LNCAP (cell line): ENCODE measurements at regions not wholly inside any gene's neighbourhood (a gene's known extent, or its start where the extent isn't known, plus 50 kb on each side); places are given as distances from the start of the nearest gene placed in this dataset.

Experiments
- CTCF ChIP-seq: fragments of 450-650 bp; IDR thresholded peaks from 2 replicates; pipeline ENCODE4 v1.5.1; 2017; ENCODE audit warnings: mild to moderate bottlenecking

DNA sequence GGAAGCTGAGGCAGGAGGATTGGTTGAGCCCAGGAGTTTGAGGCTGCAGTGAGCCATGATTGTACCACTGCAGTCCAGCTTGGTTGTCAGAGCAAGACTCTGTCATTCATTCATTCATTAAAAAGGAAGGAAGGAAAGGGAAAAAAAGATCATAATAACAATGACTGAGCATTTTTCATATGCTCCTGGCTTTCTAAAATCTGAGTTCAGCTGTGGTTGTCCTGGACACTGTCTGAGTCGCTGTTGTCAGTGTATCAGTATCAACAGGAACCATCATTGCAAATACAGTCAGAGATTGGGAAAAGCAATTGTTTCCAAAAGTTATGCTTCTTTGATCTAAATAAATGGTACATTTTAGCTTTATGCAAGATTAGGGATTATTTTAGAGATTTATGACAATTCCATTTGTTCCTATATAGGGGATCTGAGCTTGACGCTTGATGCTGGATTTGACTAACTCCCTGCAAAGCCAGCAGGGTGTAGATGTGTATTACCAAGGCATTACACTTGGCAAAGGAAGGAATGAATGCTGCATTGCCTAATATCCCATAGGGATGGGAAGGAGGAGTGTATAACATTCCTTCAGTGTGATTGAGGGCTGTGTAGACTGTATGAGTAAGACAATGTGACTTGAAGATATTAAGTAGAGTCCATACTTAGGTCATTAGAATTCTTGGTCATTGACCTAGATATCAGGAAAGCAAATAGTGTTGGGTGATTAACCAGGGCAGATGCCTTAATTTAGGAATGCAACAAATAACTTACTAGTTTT, 100.2 kb downstream of the DISP1 start:
- no peak for TF ChIP-seq CTCF

- TF ChIP-seq CTCF: no peak
These were observed 101.3 kb downstream of the DISP1 start for GRCh38 chr1:222916100-222916499.

DNA sequence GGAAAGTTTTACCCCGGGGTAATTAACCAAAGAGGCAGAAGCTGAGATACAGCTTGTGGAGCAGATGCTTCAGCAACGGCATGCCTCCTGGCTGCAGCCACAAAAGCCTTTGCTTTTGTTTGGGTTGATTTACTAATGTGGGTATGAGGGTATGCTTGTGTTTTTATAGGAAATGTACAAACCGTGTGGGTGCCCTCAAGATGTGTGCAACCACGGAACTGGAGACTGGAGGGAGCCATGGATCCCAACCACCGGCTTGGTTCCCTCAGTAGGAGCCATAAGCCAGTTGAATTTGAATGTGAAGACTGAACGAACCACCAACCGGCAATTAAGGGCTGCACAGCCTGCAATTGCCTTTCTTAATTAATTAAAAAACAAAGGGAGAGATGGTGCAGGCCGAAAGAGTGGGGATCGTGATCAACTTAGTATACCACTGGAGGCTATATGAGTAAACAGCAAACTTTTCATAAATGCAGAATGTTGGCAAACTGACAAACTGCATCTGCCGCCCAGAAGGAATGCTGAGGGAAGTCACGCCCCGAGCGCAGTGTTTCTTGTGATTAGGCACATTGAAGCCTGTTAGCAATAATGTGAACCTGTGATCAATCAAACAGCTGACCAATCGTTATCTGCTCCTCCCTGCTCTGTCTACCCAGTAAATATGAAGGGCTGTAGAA, 104.1 kb downstream of the DISP1 start:
- no peak for TF ChIP-seq CTCF

GRCh38 chr1:222919478-222919865, 104.6 kb downstream of the DISP1 start:
- TF ChIP-seq CTCF: no peak

DNA sequence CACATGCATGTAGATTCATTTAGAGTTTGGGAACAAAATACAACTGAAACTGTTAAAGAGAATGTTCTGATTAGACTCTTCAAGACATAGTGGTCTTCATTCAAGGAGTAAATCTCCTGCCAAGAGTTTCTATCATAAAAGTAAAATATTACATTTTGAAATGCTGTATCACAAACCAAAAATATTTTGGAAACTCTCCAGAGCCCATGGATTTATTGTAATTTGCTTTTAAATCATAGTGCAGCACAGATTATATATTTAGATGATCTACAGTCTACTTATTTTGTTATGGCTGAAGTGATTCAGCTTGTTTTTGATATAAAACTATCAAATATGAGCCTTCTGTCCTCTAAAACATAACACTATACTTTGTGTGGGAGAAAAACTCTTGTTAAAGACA, 105.3 kb downstream of the DISP1 start:
- no peak for TF ChIP-seq CTCF

DNA sequence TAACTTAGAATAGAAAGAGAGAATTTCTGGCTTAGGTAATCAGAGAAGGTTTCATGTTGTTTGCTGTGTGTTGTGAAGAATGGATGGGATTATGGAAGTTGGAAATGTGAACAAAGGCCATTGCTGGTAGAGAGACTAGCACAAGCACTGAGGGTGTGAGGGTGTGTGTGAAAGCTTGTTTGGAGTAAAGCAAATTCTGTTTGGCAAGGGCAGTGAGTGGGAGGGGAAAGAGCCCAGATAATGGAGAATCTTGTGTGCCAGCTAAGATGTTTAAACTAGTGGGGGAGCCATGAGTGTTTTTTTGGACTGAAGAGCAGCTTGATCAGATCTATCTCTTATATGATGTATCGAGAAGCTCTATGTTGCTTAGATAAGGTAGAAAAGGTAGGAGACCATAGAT, 107.1 kb downstream of the DISP1 start:
- TF ChIP-seq CTCF: no peak

DNA sequence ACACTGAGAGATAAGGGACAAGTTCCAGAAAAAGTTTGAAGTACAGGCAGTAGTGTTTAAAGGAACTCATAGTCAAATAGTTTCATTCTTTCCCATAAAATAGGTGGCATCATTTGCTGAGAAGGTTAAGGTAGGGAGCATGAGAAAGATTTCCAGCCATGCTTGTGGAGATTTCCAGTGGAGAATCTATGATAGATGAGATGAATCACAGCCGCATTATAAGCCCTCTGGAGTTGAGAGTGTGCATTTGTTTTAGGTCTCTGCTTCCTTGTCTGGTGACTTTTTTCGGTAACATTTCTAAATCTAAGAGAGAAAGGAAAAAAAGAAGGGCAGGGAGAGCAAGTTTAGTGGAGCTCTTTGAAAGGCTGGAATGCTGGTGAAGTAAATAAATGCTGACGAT, 108.7 kb downstream of the DISP1 start:
- no peak for TF ChIP-seq CTCF
